ENCODE measurements at regions not wholly inside any gene's neighbourhood (a gene's known extent, or its start where the extent isn't known, plus 50 kb on each side); places are given as distances from the start of the nearest gene placed in this dataset.

DNA sequence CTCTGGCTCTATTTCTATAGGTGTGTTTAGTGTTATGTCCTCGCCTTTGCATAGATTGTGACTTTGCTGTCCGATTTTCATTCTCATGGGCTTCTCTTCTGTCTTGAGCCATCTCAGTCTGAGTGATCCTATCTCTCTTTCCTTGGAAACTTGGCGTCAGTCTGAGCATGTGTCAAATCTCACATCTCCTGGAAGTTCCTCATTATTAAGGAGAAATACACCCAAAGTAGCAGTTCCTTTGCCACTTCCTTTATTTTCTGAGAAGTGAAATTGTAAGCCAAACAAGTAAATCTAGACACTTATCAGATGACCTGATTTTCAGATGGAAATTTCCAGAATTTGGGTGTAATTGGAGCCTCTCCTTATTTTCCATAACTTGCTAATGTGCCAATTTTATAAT, 126.9 kb upstream of the ANKH start:
- TF ChIP-seq, protein P1, sequence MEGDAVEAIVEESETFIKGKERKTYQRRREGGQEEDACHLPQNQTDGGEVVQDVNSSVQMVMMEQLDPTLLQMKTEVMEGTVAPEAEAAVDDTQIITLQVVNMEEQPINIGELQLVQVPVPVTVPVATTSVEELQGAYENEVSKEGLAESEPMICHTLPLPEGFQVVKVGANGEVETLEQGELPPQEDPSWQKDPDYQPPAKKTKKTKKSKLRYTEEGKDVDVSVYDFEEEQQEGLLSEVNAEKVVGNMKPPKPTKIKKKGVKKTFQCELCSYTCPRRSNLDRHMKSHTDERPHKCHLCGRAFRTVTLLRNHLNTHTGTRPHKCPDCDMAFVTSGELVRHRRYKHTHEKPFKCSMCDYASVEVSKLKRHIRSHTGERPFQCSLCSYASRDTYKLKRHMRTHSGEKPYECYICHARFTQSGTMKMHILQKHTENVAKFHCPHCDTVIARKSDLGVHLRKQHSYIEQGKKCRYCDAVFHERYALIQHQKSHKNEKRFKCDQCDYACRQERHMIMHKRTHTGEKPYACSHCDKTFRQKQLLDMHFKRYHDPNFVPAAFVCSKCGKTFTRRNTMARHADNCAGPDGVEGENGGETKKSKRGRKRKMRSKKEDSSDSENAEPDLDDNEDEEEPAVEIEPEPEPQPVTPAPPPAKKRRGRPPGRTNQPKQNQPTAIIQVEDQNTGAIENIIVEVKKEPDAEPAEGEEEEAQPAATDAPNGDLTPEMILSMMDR (IDR thresholded peaks at IDR 0.05; ENCODE audit: extremely low read depth in 1 of 2, insufficient read depth in 1 of 2, low read depth in 1 of 2, low read length in 2 of 2): no peak
- TF ChIP-seq, protein P2, sequence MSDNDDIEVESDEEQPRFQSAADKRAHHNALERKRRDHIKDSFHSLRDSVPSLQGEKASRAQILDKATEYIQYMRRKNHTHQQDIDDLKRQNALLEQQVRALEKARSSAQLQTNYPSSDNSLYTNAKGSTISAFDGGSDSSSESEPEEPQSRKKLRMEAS (IDR thresholded peaks at IDR 0.05; ENCODE audit: insufficient read depth, insufficient read length): no peak
- no peak for TF ChIP-seq FOS (IDR thresholded peaks at IDR 0.05; ENCODE audit: borderline replicate concordance, insufficient read depth, low read length)
- TF ChIP-seq EZH2 (IDR thresholded peaks at IDR 0.05; ENCODE audit: borderline replicate concordance, low read depth, low read length, severe bottlenecking): no peak
- no peak for TF ChIP-seq POLR2AphosphoS5 (IDR thresholded peaks at IDR 0.05; ENCODE audit: insufficient read depth, low read depth, low read length)
- TF ChIP-seq MYC (IDR thresholded peaks at IDR 0.05; ENCODE audit: low read depth, low read length): no peak
- no peak for TF ChIP-seq GATA2 (IDR thresholded peaks at IDR 0.05; ENCODE audit: insufficient read depth, insufficient read length, low read depth, low read length)
- TF ChIP-seq JUN (IDR thresholded peaks at IDR 0.05; ENCODE audit: borderline replicate concordance, insufficient read depth, insufficient read length, low read depth): no peak
- TF ChIP-seq POLR2A (IDR thresholded peaks at IDR 0.05; ENCODE audit: low read depth, low read length): no peak
- ChIA-PET POLR2A (no interaction called here), CTCF (no interaction called here)
- H3K27me3 ChIP-seq (ENCODE audit: control insufficient read depth in 2 of 2, insufficient read depth in 2 of 2, low read length in 2 of 2): peaks cover 30 to 53% of the 10 kb centered on the region in 2 experiments
- H3K27ac ChIP-seq (ENCODE audit: insufficient read depth, low read depth, low read length): no peak overlapping the region
- no peaks in the 10 kb centered on the region for H3K9me3 ChIP-seq (replicated peaks; ENCODE audit: control insufficient read depth, insufficient read depth, low read length)
- H3K4me3 ChIP-seq (replicated peaks in 1 of 3; ENCODE audit: insufficient read depth in 1 of 3, low read depth in 1 of 3, low read length in 3 of 3): no peak overlapping the region
- no TSS peak for BruUV-seq (replicated peaks)
- H4K20me1 ChIP-seq (replicated peaks; ENCODE audit: control insufficient read depth, extremely low read depth, insufficient read depth, low read length): no peaks in the 10 kb centered on the region
- no peak for DNase-seq (ENCODE audit: low read depth, low spot score)
- H3K36me3 ChIP-seq (ENCODE audit: control insufficient read depth in 2 of 2, extremely low read depth in 1 of 2, insufficient read depth in 2 of 2, low read length in 2 of 2): no peaks in the 10 kb centered on the region
- dilution Hi-C loops (cut with MboI; ENCODE audit: extremely low pct_ligation_motif_present, low sequenced_read_pairs): no loop called here
- no peak overlapping the region for H3K9ac ChIP-seq (replicated peaks; ENCODE audit: extremely low read depth, insufficient read depth, low read length)
- intact Hi-C loops (cut with micrococcal nuclease): no loop called here
- H3K79me2 ChIP-seq (ENCODE audit: control insufficient read depth, insufficient read depth, low read length): no peaks in the 10 kb centered on the region
- H2AFZ ChIP-seq (ENCODE audit: low read depth, low read length): no peak overlapping the region
- H3K4me1 ChIP-seq (ENCODE audit: control insufficient read depth, extremely low read depth, insufficient read depth, low read length): no peaks in the 10 kb centered on the region
- no peaks in the 10 kb centered on the region for H3K9me1 ChIP-seq (replicated peaks; ENCODE audit: control insufficient read depth, extremely low read depth, insufficient read depth, low read length)
- no peak for FAIRE-seq
- no peak overlapping the region for H3K4me2 ChIP-seq (ENCODE audit: insufficient read depth, low read length)

Measured in endothelial cell of umbilical vein (primary cell).